Parathyroid adenoma (tissue), 2 donors: ENCODE measurements at regions not wholly inside any gene's neighbourhood (a gene's known extent, or its start where the extent isn't known, plus 50 kb on each side); places are given as distances from the start of the nearest gene placed in this dataset.

Experiments
- H2AFZ ChIP-seq: fragments of 300-600 bp; sonication (generic); one replicate; pipeline ENCODE4 v1.7.0; 2017; ENCODE audit warnings: antibody characterized with exemption, mild to moderate bottlenecking
- H3K27ac ChIP-seq: fragments of 300-600 bp; sonication (generic); one replicate; pipeline ENCODE4 v1.7.0; 2017
- H3K27me3 ChIP-seq: fragments of 300-600 bp; sonication (generic); one replicate; pipeline ENCODE4 v1.7.0; 2017; ENCODE audit warnings: low read length; ENCODE audit not compliant: control insufficient read depth, insufficient read depth
- H3K36me3 ChIP-seq: fragments of 300-600 bp; sonication (generic); one replicate; pipeline ENCODE4 v1.7.0; 2017; ENCODE audit warnings: low read length; ENCODE audit not compliant: control insufficient read depth, insufficient read depth
- H3K4me1 ChIP-seq: fragments of 300-600 bp; sonication (generic); one replicate; pipeline ENCODE4 v1.7.0; 2017; ENCODE audit warnings: control low read depth
- H3K4me2 ChIP-seq: fragments of 300-600 bp; sonication (generic); one replicate; pipeline ENCODE4 v1.7.0; 2017; ENCODE audit warnings: low read length
- H3K4me3 ChIP-seq: fragments of 300-600 bp; sonication (generic); one replicate; pipeline ENCODE4 v1.7.0; 2017; ENCODE audit warnings: low read depth, low read length
- H3K79me2 ChIP-seq: fragments of 300-600 bp; sonication (generic); one replicate; pipeline ENCODE4 v1.7.0; 2017; ENCODE audit warnings: control low read depth
- H3K9ac ChIP-seq: fragments of 300-600 bp; sonication (generic); one replicate; pipeline ENCODE4 v1.7.0; 2017; ENCODE audit warnings: mild to moderate bottlenecking
- H3K9me3 ChIP-seq: fragments of 300-600 bp; sonication (generic); one replicate; pipeline ENCODE4 v1.7.0; 2017; ENCODE audit warnings: low read length; ENCODE audit not compliant: control insufficient read depth
- CTCF ChIP-seq: fragments of 300-600 bp; sonication (generic); IDR thresholded peaks from one replicate; pipeline ENCODE4 v1.7.0; 2017; ENCODE audit warnings: antibody characterized with exemption, mild to moderate bottlenecking
- donor health status: primary hyperparathyroidism.

- Histone ChIP-seq H3K4me2 (no peak overlapping the region), H3K4me1 (no peaks in the 10 kb centered on the region), H3K36me3 (no peaks in the 10 kb centered on the region), H3K27me3 (no peaks in the 10 kb centered on the region), H2AFZ (no peak overlapping the region), H3K9me3 (no peaks in the 10 kb centered on the region), H3K4me3 (no peak overlapping the region), H3K79me2 (no peaks in the 10 kb centered on the region), H3K9ac (no peak overlapping the region), H3K27ac (no peak overlapping the region)
- TF ChIP-seq CTCF, result no peak
These were observed 423.2 kb upstream of the C16orf82 start for GRCh38 chr16:26643519-26643918.

GRCh38 chr16:26644912-26645543 lies 421.7 kb upstream of the C16orf82 start:
- Histone ChIP-seq H3K4me2 (no peak overlapping the region), H3K4me3 (no peak overlapping the region), H3K27me3 (no peaks in the 10 kb centered on the region), H3K27ac (no peak overlapping the region), H3K9ac (no peak overlapping the region), H3K4me1 (no peaks in the 10 kb centered on the region), H3K36me3 (no peaks in the 10 kb centered on the region), H3K79me2 (no peaks in the 10 kb centered on the region), H2AFZ (no peak overlapping the region), H3K9me3 (no peaks in the 10 kb centered on the region)
- TF ChIP-seq CTCF, result no peak

- Histone ChIP-seq H3K27ac (no peak overlapping the region), H3K4me1 (no peaks in the 10 kb centered on the region), H2AFZ (no peak overlapping the region), H3K27me3 (no peaks in the 10 kb centered on the region), H3K4me3 (no peak overlapping the region), H3K9ac (no peak overlapping the region), H3K9me3 (no peaks in the 10 kb centered on the region), H3K4me2 (no peak overlapping the region), H3K36me3 (no peaks in the 10 kb centered on the region), H3K79me2 (no peaks in the 10 kb centered on the region)
- no peak for TF ChIP-seq CTCF
These were observed 421.1 kb upstream of the C16orf82 start for GRCh38 chr16:26645614-26646013.

GRCh38 chr16:26647870-26648269 lies 418.9 kb upstream of the C16orf82 start:
- Histone ChIP-seq H3K4me3 (no peak overlapping the region), H3K79me2 (no peaks in the 10 kb centered on the region), H3K4me2 (no peak overlapping the region), H3K27me3 (no peaks in the 10 kb centered on the region), H3K4me1 (no peaks in the 10 kb centered on the region), H3K9me3 (no peaks in the 10 kb centered on the region), H3K27ac (no peak overlapping the region), H3K9ac (no peak overlapping the region), H2AFZ (no peak overlapping the region), H3K36me3 (no peaks in the 10 kb centered on the region)
- no peak for TF ChIP-seq CTCF

GRCh38 chr16:26648851-26649250 lies 417.9 kb upstream of the C16orf82 start:
- no peaks in the 10 kb centered on the region for H3K4me1 ChIP-seq
- H2AFZ ChIP-seq, result no peak overlapping the region
- no peak overlapping the region for H3K4me3 ChIP-seq
- no peak overlapping the region for H3K9ac ChIP-seq
- no peaks in the 10 kb centered on the region for H3K79me2 ChIP-seq
- no peak for TF ChIP-seq CTCF
- no peaks in the 10 kb centered on the region for H3K27me3 ChIP-seq
- H3K9me3 ChIP-seq, result no peaks in the 10 kb centered on the region
- H3K4me2 ChIP-seq, result no peak overlapping the region
- no peaks in the 10 kb centered on the region for H3K36me3 ChIP-seq
- no peak overlapping the region for H3K27ac ChIP-seq
